Stimulated activated CD4-positive, alpha-beta T cell treated with anti-CD3 and anti-CD28 coated beads, Interleukin-1b, Interleukin-23, amount 100 ng/mL, for 4 hours (primary cell): ENCODE measurements at regions not wholly inside any gene's neighbourhood (a gene's known extent, or its start where the extent isn't known, plus 50 kb on each side); places are given as distances from the start of the nearest gene placed in this dataset.
"Not testable (repeated sequence)": the region's sequence is repeated elsewhere in the genome, so short reads cannot be mapped to it uniquely, and the experiment has no call there.

Source experiments
- DNase-seq, 2 donors: peaks; one replicate each; pipeline ENCODE4 v3.0.0-alpha.2; 2020; ENCODE audit warnings: low read depth in 2 of 2

DNA sequence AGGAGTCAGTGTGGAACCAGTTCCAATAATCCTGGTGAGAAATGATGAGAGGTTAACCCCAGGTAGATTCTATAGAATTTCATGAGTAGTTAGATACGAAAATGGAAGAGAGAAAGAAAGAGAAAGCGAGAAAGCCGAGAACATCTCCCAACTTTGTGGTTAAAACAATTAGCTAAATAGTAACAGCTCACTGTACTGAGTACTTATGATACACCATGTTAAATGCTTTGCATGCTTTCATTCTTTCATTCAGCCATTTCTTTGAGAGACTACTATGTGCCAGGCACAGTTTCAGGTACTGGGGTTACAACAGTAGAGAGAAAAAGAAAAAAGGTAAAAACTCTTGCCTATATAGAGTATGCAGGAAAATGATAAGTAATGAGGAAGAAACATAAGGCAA, 109.7 kb upstream of the SYT6 start:
- no peak for DNase-seq

- DNase-seq, result no peak
These were observed 108.7 kb upstream of the SYT6 start for GRCh38 chr1:114262337-114262736.

- no peak for DNase-seq
These were observed 107.3 kb upstream of the SYT6 start for GRCh38 chr1:114260805-114261484.

GRCh38 chr1:114259511-114260160, 106.0 kb upstream of the SYT6 start:
- DNase-seq, result no peak

- no peak for DNase-seq
These were observed 105.0 kb upstream of the SYT6 start for GRCh38 chr1:114258633-114259032.

DNA sequence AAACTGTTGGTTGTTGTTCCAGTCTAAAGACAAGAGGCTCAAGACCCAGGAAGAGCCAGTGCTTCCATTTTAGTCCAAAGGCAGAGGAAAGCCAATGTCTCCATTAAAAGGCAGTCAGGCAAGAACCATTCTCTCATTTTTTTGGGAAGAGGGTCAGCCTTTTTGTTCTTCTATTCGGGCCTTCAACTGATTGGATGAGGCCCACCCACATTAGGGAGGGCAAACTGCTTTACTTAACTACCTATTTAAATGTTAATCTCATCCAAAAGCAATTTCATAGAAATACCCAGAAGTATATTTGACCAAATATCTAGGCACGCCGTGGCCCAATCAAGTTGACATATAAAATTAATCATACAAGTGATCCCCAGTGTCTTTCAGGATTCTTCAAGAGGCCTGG, 104.4 kb upstream of the SYT6 start:
- DNase-seq, result no peak

- DNase-seq, result no peak
These were observed 103.9 kb upstream of the SYT6 start for GRCh38 chr1:114257554-114257953.

DNA sequence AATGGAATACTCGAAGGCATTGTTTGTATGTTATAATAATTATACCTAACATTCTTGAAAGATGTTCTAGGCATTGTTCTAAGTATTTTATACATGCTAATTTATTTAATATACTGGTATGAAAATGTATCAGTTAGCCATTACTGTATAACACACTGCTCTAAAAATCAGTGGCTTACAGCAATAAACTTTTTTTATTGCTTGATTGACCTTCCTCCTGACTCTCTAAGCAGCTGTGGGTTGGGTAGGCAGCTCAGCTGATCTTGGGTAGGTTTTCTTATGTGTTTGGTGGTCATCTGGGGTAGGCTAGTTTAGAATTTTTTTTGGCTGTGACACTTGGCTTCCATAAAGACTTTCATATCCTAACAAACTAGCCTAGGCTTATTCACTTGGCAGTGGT, 100.2 kb upstream of the SYT6 start:
- no peak for DNase-seq

GRCh38 chr1:114251573-114251939, 97.9 kb upstream of the SYT6 start:
- DNase-seq, result no peak

DNA sequence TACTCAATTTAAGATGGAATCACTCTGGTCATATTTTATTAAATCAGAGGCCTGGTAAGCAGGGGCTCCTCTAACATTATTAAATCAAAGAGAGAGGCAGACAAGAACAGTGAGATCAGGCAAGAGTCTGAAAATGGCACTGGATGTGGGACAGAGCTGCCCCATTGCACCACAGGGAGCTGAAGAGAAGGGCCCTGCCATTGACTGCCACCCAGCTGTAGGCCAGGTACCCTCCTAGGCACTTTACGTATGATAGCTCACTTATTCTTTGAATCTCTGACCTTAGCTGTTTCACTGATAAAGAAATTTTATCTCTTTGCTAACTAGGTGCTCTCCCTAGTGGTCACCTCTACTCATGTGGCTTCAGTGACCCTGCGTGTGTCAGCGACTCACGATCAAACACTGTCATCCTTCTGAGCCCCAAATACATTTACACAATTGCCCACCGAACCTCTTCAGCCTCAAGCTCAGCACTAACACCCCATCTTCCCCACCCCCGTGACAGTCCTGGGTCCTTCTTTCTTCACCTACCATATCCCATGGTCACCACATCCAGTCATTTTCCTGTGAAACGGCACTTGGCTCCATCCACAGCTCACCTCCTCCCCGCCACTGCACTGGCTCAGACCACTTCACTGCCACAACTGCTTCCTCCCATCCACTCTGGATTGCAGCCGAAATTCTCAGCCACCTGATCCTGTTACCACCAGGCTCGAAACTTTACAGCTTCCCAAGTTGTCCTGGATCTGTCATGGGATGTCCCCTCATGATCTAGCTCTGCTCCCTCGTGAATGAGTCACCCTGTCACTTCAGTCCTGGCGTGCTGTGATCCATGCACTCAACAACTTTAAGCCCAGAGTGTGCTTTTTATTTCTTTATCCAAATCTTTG, 97.3 kb upstream of the SYT6 start:
- DNase-seq, result no peak

DNA sequence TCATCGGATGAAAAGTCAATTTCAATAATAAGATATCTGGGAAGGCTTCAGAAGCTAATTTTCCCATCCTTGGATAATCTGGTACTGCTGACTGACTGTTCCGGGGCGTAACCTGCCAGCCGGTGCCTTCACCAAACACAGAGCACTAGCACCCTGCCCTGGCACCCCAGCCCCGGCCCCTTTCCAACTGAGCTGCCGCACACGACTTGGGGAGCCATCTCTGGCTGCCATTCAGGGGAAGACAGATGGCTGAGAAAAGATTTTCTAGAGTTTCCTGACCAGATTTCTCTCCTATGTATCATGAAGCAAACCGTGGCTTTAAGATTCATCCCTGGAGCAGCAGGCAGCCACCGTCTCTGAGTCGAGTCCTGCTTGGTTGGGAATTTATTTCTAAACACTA, 96.0 kb upstream of the SYT6 start:
- DNase-seq, result no peak

- no peak for DNase-seq
These were observed 94.5 kb upstream of the SYT6 start for GRCh38 chr1:114248162-114248561.

DNA sequence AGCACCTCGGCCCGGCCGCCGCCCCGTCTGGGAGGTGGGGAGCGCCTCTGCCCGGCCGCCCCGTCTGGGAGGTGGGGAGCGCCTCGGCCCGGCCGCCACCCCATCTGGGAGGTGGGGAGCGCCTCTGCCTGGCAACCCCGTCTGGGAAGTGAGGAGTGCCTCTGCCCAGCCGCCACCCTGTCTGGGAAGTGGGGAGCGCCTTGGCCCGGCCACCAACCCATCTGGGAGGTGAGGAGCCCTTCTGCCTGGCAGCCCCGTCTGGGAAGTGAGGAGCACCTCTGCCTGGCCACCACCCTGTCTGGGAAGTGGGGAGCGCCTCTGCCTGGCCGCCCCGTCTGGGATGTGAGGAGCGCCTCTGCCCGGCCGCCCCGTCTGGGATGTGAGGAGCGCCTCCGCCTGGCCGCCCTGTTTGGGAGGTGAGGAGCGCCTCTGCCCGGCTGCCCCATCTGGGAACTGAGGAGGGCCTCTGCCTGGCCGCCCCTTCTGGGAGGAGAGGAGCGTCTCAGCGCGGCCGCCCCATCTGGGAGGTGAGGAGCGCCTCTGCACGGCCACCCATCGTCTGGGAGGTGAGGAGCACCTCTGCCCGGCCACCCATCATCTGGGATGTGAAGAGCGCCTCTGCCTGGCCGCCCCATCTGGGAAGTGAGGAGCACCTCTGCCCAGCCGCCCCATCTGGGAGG, 89.0 kb upstream of the SYT6 start:
- DNase-seq, result not testable (repeated sequence)

- no peak for DNase-seq
These were observed 84.4 kb upstream of the SYT6 start for GRCh38 chr1:114238053-114238452.

- no peak for DNase-seq
These were observed 82.8 kb upstream of the SYT6 start for GRCh38 chr1:114236517-114236916.

GRCh38 chr1:114235960-114236359, 82.3 kb upstream of the SYT6 start:
- no peak for DNase-seq

- DNase-seq, result no peak
These were observed 81.6 kb upstream of the SYT6 start for GRCh38 chr1:114235281-114235680.

DNA sequence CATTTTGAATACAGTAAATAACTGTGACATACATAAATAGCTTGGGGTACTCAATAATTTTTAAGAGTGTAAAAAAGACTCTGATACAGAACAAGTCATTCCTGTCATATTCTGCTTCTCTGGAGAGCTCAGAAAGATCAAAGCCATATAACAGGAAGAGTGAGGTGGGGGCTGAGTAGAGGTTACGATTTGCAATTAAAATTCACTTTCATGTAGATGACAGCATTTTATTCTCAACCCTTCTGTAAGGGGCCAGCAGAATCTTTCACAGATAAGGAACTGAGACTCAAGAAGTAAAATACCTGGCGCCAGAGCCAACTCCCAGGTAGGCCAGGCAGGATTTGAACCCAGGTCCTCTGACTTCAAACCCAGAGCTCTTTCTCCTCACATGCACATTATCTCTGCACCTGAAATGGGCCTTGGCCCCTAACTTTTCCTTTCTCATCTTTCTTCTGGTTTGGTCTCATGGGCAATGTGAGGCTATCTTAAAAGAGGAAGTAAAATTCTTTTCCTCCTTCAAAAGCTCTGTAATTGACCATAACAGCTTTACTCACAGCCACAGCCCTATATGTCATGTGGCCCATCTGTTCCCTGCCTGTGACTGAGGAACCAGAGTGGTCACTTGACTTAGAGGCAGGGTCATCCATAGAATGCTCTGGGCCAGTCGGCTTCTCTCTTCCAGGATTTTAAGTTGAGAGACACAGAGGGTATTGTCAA, 80.9 kb upstream of the SYT6 start:
- DNase-seq, result no peak

- no peak for DNase-seq
These were observed 79.0 kb upstream of the SYT6 start for GRCh38 chr1:114232691-114233090.

GRCh38 chr1:114231301-114231700, 77.6 kb upstream of the SYT6 start:
- DNase-seq, result no peak

DNA sequence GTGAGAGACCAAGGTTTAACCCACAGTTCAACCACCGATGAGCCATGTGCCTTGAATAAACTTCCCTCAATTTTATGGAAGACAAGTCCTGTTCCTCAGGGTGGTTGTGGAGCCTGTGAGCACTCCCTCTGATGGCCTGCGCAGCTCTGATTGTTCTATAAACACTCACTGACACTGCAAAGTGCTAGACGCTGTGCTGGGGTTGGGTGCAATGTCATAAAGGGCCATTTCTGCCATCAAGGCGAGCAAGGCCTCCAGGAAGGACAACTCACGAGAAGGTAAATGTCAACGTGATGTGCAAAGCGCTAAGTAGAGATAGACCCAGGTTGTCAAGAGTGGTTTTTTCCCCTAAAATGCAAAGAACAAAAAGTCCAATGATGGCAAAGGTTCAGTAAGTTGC, 75.7 kb upstream of the SYT6 start:
- no peak for DNase-seq

DNA sequence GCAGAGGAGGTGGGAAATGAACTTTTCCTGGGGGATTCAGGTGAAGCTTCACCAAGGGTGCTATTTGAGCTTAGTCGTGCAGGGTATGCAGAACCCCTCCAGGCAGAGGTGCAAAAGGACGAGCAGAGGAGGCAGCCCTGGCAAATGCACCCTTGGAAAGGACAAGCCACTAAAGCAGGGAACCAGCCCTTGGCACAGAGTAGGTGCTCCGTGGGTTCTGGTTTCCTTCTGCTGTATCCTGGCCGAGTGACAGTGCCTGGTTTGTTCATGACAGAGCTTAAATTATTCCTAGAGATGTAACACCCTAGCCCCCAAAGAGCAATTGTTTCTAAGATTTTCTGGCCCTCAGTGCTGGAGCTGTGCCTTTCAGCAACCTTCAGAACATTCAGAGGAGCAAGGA, 73.4 kb upstream of the SYT6 start:
- DNase-seq, result no peak
